Thyroid gland (tissue), 4 donors: ENCODE measurements at regions not wholly inside any gene's neighbourhood (a gene's known extent, or its start where the extent isn't known, plus 50 kb on each side); places are given as distances from the start of the nearest gene placed in this dataset.

Source experiments
- CTCF ChIP-seq, 6 experiments: fragments of 200-600 bp in 3 of 6; fragments of 450-650 bp in 3 of 6; sonication (generic) in 3 of 6; IDR thresholded peaks; one replicate each; pipeline ENCODE4 v1.5.1; 2016 to 2019; ENCODE audit warnings: antibody characterized with exemption in 6 of 6, mild to moderate bottlenecking in 2 of 6, inconsistent platforms in 1 of 6, moderate library complexity in 1 of 6
- POLR2A ChIP-seq, 2 donors: fragments of 450-650 bp; IDR thresholded peaks; one replicate each; pipeline ENCODE4 v1.6.1; 2017; ENCODE audit warnings: antibody characterized with exemption in 2 of 2, mild to moderate bottlenecking in 2 of 2, moderate library complexity in 1 of 2

GRCh38 chr19:31098836-31099235 lies 250.4 kb downstream of the TSHZ3 start:
- TF ChIP-seq CTCF (IDR thresholded peaks at IDR 0.05) (no peak), POLR2A (IDR thresholded peaks at IDR 0.05) (no peak)
